OCI-LY1 (cell line): ENCODE measurements at regions not wholly inside any gene's neighbourhood (a gene's known extent, or its start where the extent isn't known, plus 50 kb on each side); places are given as distances from the start of the nearest gene placed in this dataset.

Source experiments
- CTCF ChIP-seq: fragments of 200-600 bp; sonication (generic), shearing (Covaris generic); IDR thresholded peaks from 2 replicates; pipeline ENCODE4 v1.5.1; 2017; ENCODE audit warnings: mild to moderate bottlenecking, antibody characterized with exemption, low read length, moderate library complexity, mixed read lengths
- EZH2 ChIP-seq: fragments of 200-600 bp; sonication (generic), shearing (Covaris generic); IDR thresholded peaks from 2 replicates; pipeline ENCODE4 v1.8.0; 2017; ENCODE audit warnings: borderline replicate concordance, mixed run types, mild to moderate bottlenecking, antibody characterized with exemption, low read length, moderate library complexity, mixed read lengths

GRCh38 chr4:169900241-169900845, 125.9 kb downstream of the MFAP3L start:
- no peak for TF ChIP-seq EZH2
- TF ChIP-seq CTCF = no peak
